Endodermal cell (in vitro differentiated cells): ENCODE measurements at regions not wholly inside any gene's neighbourhood (a gene's known extent, or its start where the extent isn't known, plus 50 kb on each side); places are given as distances from the start of the nearest gene placed in this dataset.

Source experiments
- DNase-seq: peaks from one replicate; pipeline ENCODE4 v3.0.0-alpha.2; 2017
- H3K27ac ChIP-seq: 2 replicates; pipeline ENCODE4 v1.5.1; 2013; ENCODE audit warnings: mild to moderate bottlenecking, low read depth, low read length, moderate library complexity
- H3K27me3 ChIP-seq: 2 replicates; pipeline ENCODE4 v1.6.1; 2013; ENCODE audit warnings: mild to moderate bottlenecking, low read length, moderate library complexity; ENCODE audit not compliant: insufficient read depth, control insufficient read depth, poor library complexity, severe bottlenecking
- H3K36me3 ChIP-seq: 2 replicates; pipeline ENCODE4 v1.7.0; 2013; ENCODE audit warnings: mild to moderate bottlenecking, low read length, moderate library complexity; ENCODE audit not compliant: control insufficient read depth, insufficient read depth
- H3K4me1 ChIP-seq: one replicate; pipeline ENCODE4 v1.7.0; 2013; ENCODE audit warnings: low read length; ENCODE audit not compliant: control insufficient read depth, insufficient read depth
- H3K4me3 ChIP-seq: 2 replicates; pipeline ENCODE4 v1.5.1; 2013; ENCODE audit warnings: mild to moderate bottlenecking, low read length, moderate library complexity
- H3K9ac ChIP-seq: 2 replicates; pipeline ENCODE4 v1.6.1; 2013; ENCODE audit warnings: mild to moderate bottlenecking, low read length, moderate library complexity; ENCODE audit not compliant: poor library complexity, severe bottlenecking; ENCODE audit errors: extremely low read depth
- H3K9me3 ChIP-seq: 2 replicates; pipeline ENCODE4 v1.6.1; 2013; ENCODE audit warnings: mild to moderate bottlenecking, low read length, moderate library complexity; ENCODE audit not compliant: control insufficient read depth
- H3K27ac Mint-ChIP-seq: 2 replicates; pipeline ENCODE4 v1.8.0; 2020; ENCODE audit warnings: mixed read lengths
- H3K27me3 Mint-ChIP-seq: 2 replicates; pipeline ENCODE4 v1.8.0; 2021; ENCODE audit warnings: mild to moderate bottlenecking, mixed read lengths; ENCODE audit not compliant: insufficient read depth
- H3K36me3 Mint-ChIP-seq: 2 replicates; pipeline ENCODE4 v1.8.0; 2020; ENCODE audit warnings: low read depth, mixed read lengths
- H3K4me1 Mint-ChIP-seq: 2 replicates; pipeline ENCODE4 v1.8.0; 2020; ENCODE audit warnings: mixed read lengths
- H3K4me3 Mint-ChIP-seq: 2 replicates; pipeline ENCODE4 v1.8.0; 2020; ENCODE audit warnings: mild to moderate bottlenecking, moderate library complexity, mixed read lengths
- H3K9me3 Mint-ChIP-seq: 2 replicates; pipeline ENCODE4 v1.8.0; 2020; ENCODE audit warnings: mild to moderate bottlenecking, mixed read lengths
- CTCF ChIP-seq: fragments of 200-600 bp; sonication (generic); conservative IDR thresholded peaks from 2 replicates; pipeline ENCODE4 v1.5.0; 2021; ENCODE audit warnings: antibody characterized with exemption, mild to moderate bottlenecking
- WGBS, 2 experiments: methylation state at CpG; one replicate each; pipeline versions ENCODE4 v1.1.5 to v1.1.7; 2013; ENCODE audit warnings: missing lambda C conversion rate in 2 of 2, mixed read lengths in 1 of 2; ENCODE audit not compliant: insufficient coverage in 1 of 2, insufficient read length in 1 of 2; 5-methylcytosine and 5-hydroxymethylcytosine counted together

- Histone ChIP-seq H3K27ac (no peak overlapping the region), H3K27me3 (no peaks in the 10 kb centered on the region), H3K4me3 (no peak overlapping the region), H3K9ac (no peak overlapping the region), H3K4me1 (peaks cover 10% of the 10 kb centered on the region), H3K36me3 (no peaks in the 10 kb centered on the region), H3K9me3 (no peaks in the 10 kb centered on the region)
- Mint-ChIP-seq H3K27ac (no peak overlapping the region), H3K4me1 (peaks cover 15% of the 10 kb centered on the region), H3K36me3 (no peaks in the 10 kb centered on the region), H3K27me3 (peaks cover 2% of the 10 kb centered on the region), H3K9me3 (peaks cover 12% of the 10 kb centered on the region), H3K4me3 (no peak overlapping the region)
- no peak for TF ChIP-seq CTCF
- DNase-seq: no peak
Measured at GRCh38 chr2:147509821-147510220, 335.0 kb upstream of the ACVR2A start.

- H3K4me3 ChIP-seq: no peak overlapping the region
- 92 to 95% methylated on average over 10 to 27 of the region's 27 CpGs for WGBS, 2 experiments
- Mint-ChIP-seq H3K27ac (no peak overlapping the region), H3K4me3 (no peak overlapping the region), H3K36me3 (no peaks in the 10 kb centered on the region), H3K9me3 (peaks cover 12% of the 10 kb centered on the region), H3K27me3 (peaks cover 3% of the 10 kb centered on the region), H3K4me1 (peaks cover 6% of the 10 kb centered on the region)
- no peaks in the 10 kb centered on the region for H3K36me3 ChIP-seq
- no peaks in the 10 kb centered on the region for H3K9me3 ChIP-seq
- no peak overlapping the region for H3K27ac ChIP-seq
- no peak for TF ChIP-seq CTCF
- no peak overlapping the region for H3K9ac ChIP-seq
- no peak for DNase-seq
- no peaks in the 10 kb centered on the region for H3K27me3 ChIP-seq
- H3K4me1 ChIP-seq: no peaks in the 10 kb centered on the region
Measured at GRCh38 chr2:147506889-147507288, 337.9 kb upstream of the ACVR2A start.

- DNase-seq: no peak
- WGBS, 2 experiments: 86 to 100% methylated on average over 2 to 3 of the region's 3 CpGs
- H3K4me1 Mint-ChIP-seq: no peaks in the 10 kb centered on the region
- Histone ChIP-seq H3K4me3 (no peak overlapping the region), H3K9ac (no peak overlapping the region), H3K27me3 (no peaks in the 10 kb centered on the region), H3K9me3 (no peaks in the 10 kb centered on the region), H3K27ac (no peak overlapping the region), H3K36me3 (no peaks in the 10 kb centered on the region), H3K4me1 (no peaks in the 10 kb centered on the region)
- peaks cover 3% of the 10 kb centered on the region for H3K27me3 Mint-ChIP-seq
- no peak overlapping the region for H3K4me3 Mint-ChIP-seq
- H3K9me3 Mint-ChIP-seq: peaks cover 9% of the 10 kb centered on the region
- TF ChIP-seq CTCF: no peak
- no peak overlapping the region for H3K27ac Mint-ChIP-seq
- no peaks in the 10 kb centered on the region for H3K36me3 Mint-ChIP-seq
Measured at GRCh38 chr2:147502711-147503290, 342.0 kb upstream of the ACVR2A start.
